ENCODE measurements at regions not wholly inside any gene's neighbourhood (a gene's known extent, or its start where the extent isn't known, plus 50 kb on each side); places are given as distances from the start of the nearest gene placed in this dataset.

GRCh38 chr3:67981077-67981476 lies 326.7 kb upstream of the SUCLG2 start:
- CTCF ChIA-PET (ENCODE audit: unreplicated experiment): no interaction called here
- Histone ChIP-seq H3K9me3 (ENCODE audit: low read length) (no peaks in the 10 kb centered on the region), H2AFZ (ENCODE audit: low read length) (no peak overlapping the region), H3K79me2 (ENCODE audit: insufficient read depth, low read depth, low read length) (no peaks in the 10 kb centered on the region), H3K4me3 (ENCODE audit: low read depth, low read length, poor library complexity, severe bottlenecking) (no peak overlapping the region), H3K4me2 (ENCODE audit: low read length) (no peak overlapping the region), H3K9me2 (ENCODE audit: insufficient read depth, low read length) (no peaks in the 10 kb centered on the region), H3K27ac (ENCODE audit: low read depth, low read length, poor library complexity, severe bottlenecking) (no peak overlapping the region), H3K4me1 (ENCODE audit: insufficient read depth, low read length, poor library complexity, severe bottlenecking) (no peaks in the 10 kb centered on the region), H3K36me3 (ENCODE audit: insufficient read depth, low read length) (no peaks in the 10 kb centered on the region), H4K20me1 (ENCODE audit: insufficient read depth, low read length) (no peaks in the 10 kb centered on the region)
- POLR2A ChIA-PET: no interaction called here
- intact Hi-C loops (cut with micrococcal nuclease; ENCODE audit: unreplicated experiment): no loop called here
- BruUV-seq (replicated peaks): no TSS peak
- no peak for TF ChIP-seq EZH2phosphoT487 (IDR thresholded peaks at IDR 0.05; ENCODE audit: borderline replicate concordance, low read depth, low read length)
- no peak for TF ChIP-seq CTCF (conservative IDR thresholded peaks at IDR 0.05; ENCODE audit: low read length)
- DNase-seq (ENCODE audit: low spot score): no peak

GRCh38 chr3:67979342-67979741 lies 324.9 kb upstream of the SUCLG2 start:
- no peak overlapping the region for H3K27ac ChIP-seq (ENCODE audit: low read depth, low read length, poor library complexity, severe bottlenecking)
- H3K4me3 ChIP-seq (ENCODE audit: low read depth, low read length, poor library complexity, severe bottlenecking): no peak overlapping the region
- no peak overlapping the region for H2AFZ ChIP-seq (ENCODE audit: low read length)
- no peaks in the 10 kb centered on the region for H3K9me2 ChIP-seq (ENCODE audit: insufficient read depth, low read length)
- CTCF ChIA-PET (ENCODE audit: unreplicated experiment): no interaction called here
- BruUV-seq (replicated peaks): no TSS peak
- no peaks in the 10 kb centered on the region for H4K20me1 ChIP-seq (ENCODE audit: insufficient read depth, low read length)
- H3K36me3 ChIP-seq (ENCODE audit: insufficient read depth, low read length): no peaks in the 10 kb centered on the region
- DNase-seq (ENCODE audit: low spot score): no peak
- no peaks in the 10 kb centered on the region for H3K79me2 ChIP-seq (ENCODE audit: insufficient read depth, low read depth, low read length)
- H3K9me3 ChIP-seq (ENCODE audit: low read length): no peaks in the 10 kb centered on the region
- H3K4me1 ChIP-seq (ENCODE audit: insufficient read depth, low read length, poor library complexity, severe bottlenecking): no peaks in the 10 kb centered on the region
- POLR2A ChIA-PET: interaction anchor here (0.6 kb wide), 1 partner anchor 18 kb away, joined by 3 read pairs; no protein-coding TSS in a partner anchor
- intact Hi-C loops (cut with micrococcal nuclease; ENCODE audit: unreplicated experiment): no loop called here
- no peak overlapping the region for H3K4me2 ChIP-seq (ENCODE audit: low read length)
- TF ChIP-seq EZH2phosphoT487 (IDR thresholded peaks at IDR 0.05; ENCODE audit: borderline replicate concordance, low read depth, low read length): no peak
- TF ChIP-seq CTCF (conservative IDR thresholded peaks at IDR 0.05; ENCODE audit: low read length): no peak

GRCh38 chr3:67977762-67978161 lies 323.4 kb upstream of the SUCLG2 start:
- no TSS peak for BruUV-seq (replicated peaks)
- Histone ChIP-seq H3K79me2 (ENCODE audit: insufficient read depth, low read depth, low read length) (no peaks in the 10 kb centered on the region), H3K9me2 (ENCODE audit: insufficient read depth, low read length) (no peaks in the 10 kb centered on the region), H3K27ac (ENCODE audit: low read depth, low read length, poor library complexity, severe bottlenecking) (no peak overlapping the region), H2AFZ (ENCODE audit: low read length) (no peak overlapping the region), H3K4me1 (ENCODE audit: insufficient read depth, low read length, poor library complexity, severe bottlenecking) (no peaks in the 10 kb centered on the region), H3K4me2 (ENCODE audit: low read length) (no peak overlapping the region), H3K9me3 (ENCODE audit: low read length) (no peaks in the 10 kb centered on the region), H3K4me3 (ENCODE audit: low read depth, low read length, poor library complexity, severe bottlenecking) (no peak overlapping the region), H4K20me1 (ENCODE audit: insufficient read depth, low read length) (no peaks in the 10 kb centered on the region), H3K36me3 (ENCODE audit: insufficient read depth, low read length) (no peaks in the 10 kb centered on the region)
- no peak for TF ChIP-seq CTCF (conservative IDR thresholded peaks at IDR 0.05; ENCODE audit: low read length)
- no peak for TF ChIP-seq EZH2phosphoT487 (IDR thresholded peaks at IDR 0.05; ENCODE audit: borderline replicate concordance, low read depth, low read length)
- ChIA-PET CTCF (ENCODE audit: unreplicated experiment) (no interaction called here), POLR2A (interaction anchor here (0.6 to 1.4 kb wide), 3 partner anchors 10 to 28 kb away, joined by 3 to 7 read pairs (median 3); no protein-coding TSS in a partner anchor)
- intact Hi-C loops (cut with micrococcal nuclease; ENCODE audit: unreplicated experiment): no loop called here
- DNase-seq (ENCODE audit: low spot score): no peak
